Upper lobe of left lung (tissue), 6 donors: ENCODE measurements at regions not wholly inside any gene's neighbourhood (a gene's known extent, or its start where the extent isn't known, plus 50 kb on each side); places are given as distances from the start of the nearest gene placed in this dataset.
A peak's percentile ranks its signal among the peaks of the same experiment; 100 is the strongest.

Experiments used
- ATAC-seq, 2 donors: fragments of 200-7000 bp; cut with Tn5 transposase; one replicate each; pipeline ENCODE4 v1.9.1; 2022; ENCODE audit warnings: mild to moderate bottlenecking in 2 of 2, moderate library complexity in 2 of 2; ENCODE audit not compliant: low FRiP score in 2 of 2
- DNase-seq, 2 donors: peaks; one replicate each; pipeline ENCODE4 v3.0.0-alpha.2; 2019 to 2020
- H3K27ac ChIP-seq, 4 donors: fragments of 200-600 bp; sonication (generic); one replicate each; pipeline ENCODE4 v1.5.1; 2016 to 2019
- H3K27me3 ChIP-seq, 4 donors: fragments of 200-600 bp; sonication (generic); one replicate each; pipeline ENCODE4 v1.5.1; 2017 to 2019
- H3K36me3 ChIP-seq, 4 donors: fragments of 200-600 bp; sonication (generic); one replicate each; pipeline ENCODE4 v1.5.1; 2016 to 2019
- H3K4me1 ChIP-seq, 4 donors: fragments of 200-600 bp; sonication (generic); one replicate each; pipeline ENCODE4 v1.5.1; 2018 to 2019
- H3K4me3 ChIP-seq, 4 donors: fragments of 200-600 bp; sonication (generic); one replicate each; pipeline ENCODE4 v1.5.1; 2017 to 2019; ENCODE audit warnings: mild to moderate bottlenecking in 2 of 4, moderate library complexity in 1 of 4
- H3K9me3 ChIP-seq, 4 donors: fragments of 200-600 bp; sonication (generic); one replicate each; pipeline ENCODE4 v1.5.1; 2018 to 2019
- EP300 ChIP-seq, 4 donors: sonication (generic); formaldehyde crosslinking; IDR thresholded peaks; one replicate each; pipeline ENCODE4 v1.5.1; 2017; ENCODE audit warnings: antibody characterized with exemption in 4 of 4, control low read depth in 2 of 4
- POLR2A ChIP-seq, 4 donors: fragments of 450-650 bp; IDR thresholded peaks; one replicate each; pipeline ENCODE4 v1.5.1; 2016 to 2017; ENCODE audit warnings: antibody characterized with exemption in 4 of 4, mild to moderate bottlenecking in 2 of 4
- POLR2AphosphoS5 ChIP-seq, 2 donors: sonication (generic); formaldehyde crosslinking; IDR thresholded peaks; one replicate each; pipeline ENCODE4 v1.5.1; 2017; ENCODE audit warnings: antibody characterized with exemption in 2 of 2
- WGBS, 2 donors: methylation state at CpG; one replicate each; pipeline ENCODE4 v1.1.5; 2017 to 2018; 5-methylcytosine and 5-hydroxymethylcytosine counted together
- TF ChIP-seq, protein P1 (sequence below), 6 experiments: fragments of 450-650 bp in 4 of 6; fragments of 200-600 bp in 2 of 6; sonication (generic) in 2 of 6; IDR thresholded peaks; one replicate each; pipeline ENCODE4 v1.5.1; 2016 to 2019; ENCODE audit warnings: antibody characterized with exemption in 6 of 6
- donor health status: DM: no; HTN: no; CAD: no; lungs with moderate emphysema.
- donor health status: DM: no; HTN: yes; CAD: no; lungs with severe emphysema.

DNA sequence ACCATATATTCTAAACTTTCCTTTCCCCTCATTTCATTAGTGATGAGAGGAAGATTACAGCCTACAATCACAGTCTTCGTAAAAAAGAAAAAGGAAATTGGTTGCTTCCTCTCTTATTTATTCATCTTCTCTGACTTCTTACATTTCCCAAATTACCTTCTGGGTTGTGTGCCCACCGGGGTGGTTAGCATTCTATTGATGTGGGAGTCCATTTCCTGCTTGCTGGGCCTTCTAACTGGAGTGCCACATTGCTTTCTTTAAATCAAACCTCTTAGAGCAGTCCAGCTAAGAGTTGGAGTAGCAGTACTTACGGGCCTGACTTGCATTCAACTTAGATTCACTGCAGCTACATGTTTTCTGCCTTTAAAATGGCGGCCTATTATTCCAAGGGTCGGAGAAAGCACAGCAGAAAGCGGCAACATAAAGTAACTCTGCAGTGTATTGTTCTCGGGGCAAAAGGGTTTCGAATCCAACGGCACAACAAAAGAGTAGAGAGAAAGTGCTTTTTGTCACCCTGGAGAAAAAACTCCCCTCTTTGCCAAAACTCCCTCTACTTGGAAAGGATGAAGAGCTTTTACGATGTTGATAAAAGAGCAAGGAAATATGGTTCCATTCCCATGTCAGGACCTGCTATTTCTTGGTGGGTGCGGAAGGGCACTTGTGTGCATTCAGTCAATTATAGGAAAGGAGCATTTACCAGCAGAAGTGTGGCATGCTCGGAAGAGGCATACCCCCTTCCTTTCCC, 110.6 kb upstream of the DLX2 start:
- no peaks in the 10 kb centered on the region for H3K9me3 ChIP-seq
- ATAC-seq (no peak), DNase-seq (no peak)
- 80 to 87% methylated on average over 11 to 12 of the region's 12 CpGs for WGBS, 2 donors
- H3K36me3 ChIP-seq, result no peaks in the 10 kb centered on the region
- no peaks in the 10 kb centered on the region for H3K27me3 ChIP-seq
- H3K27ac ChIP-seq, result no peak overlapping the region
- peaks cover 0 to 6% (median 0%) of the 10 kb centered on the region in 4 donors for H3K4me1 ChIP-seq
- no peak overlapping the region for H3K4me3 ChIP-seq
- TF ChIP-seq EP300 (IDR thresholded peaks at IDR 0.05) (no peak), POLR2AphosphoS5 (IDR thresholded peaks at IDR 0.05) (no peak)
- TF ChIP-seq, protein P1, sequence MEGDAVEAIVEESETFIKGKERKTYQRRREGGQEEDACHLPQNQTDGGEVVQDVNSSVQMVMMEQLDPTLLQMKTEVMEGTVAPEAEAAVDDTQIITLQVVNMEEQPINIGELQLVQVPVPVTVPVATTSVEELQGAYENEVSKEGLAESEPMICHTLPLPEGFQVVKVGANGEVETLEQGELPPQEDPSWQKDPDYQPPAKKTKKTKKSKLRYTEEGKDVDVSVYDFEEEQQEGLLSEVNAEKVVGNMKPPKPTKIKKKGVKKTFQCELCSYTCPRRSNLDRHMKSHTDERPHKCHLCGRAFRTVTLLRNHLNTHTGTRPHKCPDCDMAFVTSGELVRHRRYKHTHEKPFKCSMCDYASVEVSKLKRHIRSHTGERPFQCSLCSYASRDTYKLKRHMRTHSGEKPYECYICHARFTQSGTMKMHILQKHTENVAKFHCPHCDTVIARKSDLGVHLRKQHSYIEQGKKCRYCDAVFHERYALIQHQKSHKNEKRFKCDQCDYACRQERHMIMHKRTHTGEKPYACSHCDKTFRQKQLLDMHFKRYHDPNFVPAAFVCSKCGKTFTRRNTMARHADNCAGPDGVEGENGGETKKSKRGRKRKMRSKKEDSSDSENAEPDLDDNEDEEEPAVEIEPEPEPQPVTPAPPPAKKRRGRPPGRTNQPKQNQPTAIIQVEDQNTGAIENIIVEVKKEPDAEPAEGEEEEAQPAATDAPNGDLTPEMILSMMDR (IDR thresholded peaks at IDR 0.05), result no peak

DNA sequence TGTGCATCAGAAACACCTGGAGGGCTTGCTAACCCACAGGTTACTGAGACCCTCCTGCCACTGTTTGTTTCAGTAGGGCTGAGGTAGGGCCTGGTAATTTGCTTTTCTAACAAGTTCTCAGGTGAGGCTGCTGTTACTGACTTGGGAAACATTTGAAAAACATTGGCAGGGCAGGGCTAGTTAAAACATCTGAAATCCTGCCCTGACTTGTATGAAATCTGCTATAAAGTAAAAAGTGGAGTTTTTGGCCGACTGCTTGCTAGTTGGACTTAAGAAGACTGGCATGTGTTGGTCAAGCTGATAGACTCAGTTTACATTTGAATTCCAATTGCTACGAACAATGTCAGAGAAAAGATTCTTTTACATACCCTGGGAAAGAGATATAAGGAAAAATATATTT, 111.6 kb upstream of the DLX2 start:
- H3K27ac ChIP-seq, result no peak overlapping the region
- H3K36me3 ChIP-seq, result no peaks in the 10 kb centered on the region
- DNase-seq (no peak), ATAC-seq (no peak)
- 80 to 92% methylated on average over 2 of the region's 2 CpGs for WGBS, 2 donors
- no peak overlapping the region for H3K4me3 ChIP-seq
- H3K4me1 ChIP-seq, result peaks cover 0 to 3% (median 0%) of the 10 kb centered on the region in 4 donors
- no peaks in the 10 kb centered on the region for H3K9me3 ChIP-seq
- TF ChIP-seq, protein P1 (IDR thresholded peaks at IDR 0.05), result no peak
- no peak for TF ChIP-seq POLR2A (IDR thresholded peaks at IDR 0.05)
- no peak for TF ChIP-seq POLR2AphosphoS5 (IDR thresholded peaks at IDR 0.05)
- no peak for TF ChIP-seq EP300 (IDR thresholded peaks at IDR 0.05)
- no peaks in the 10 kb centered on the region for H3K27me3 ChIP-seq

DNA sequence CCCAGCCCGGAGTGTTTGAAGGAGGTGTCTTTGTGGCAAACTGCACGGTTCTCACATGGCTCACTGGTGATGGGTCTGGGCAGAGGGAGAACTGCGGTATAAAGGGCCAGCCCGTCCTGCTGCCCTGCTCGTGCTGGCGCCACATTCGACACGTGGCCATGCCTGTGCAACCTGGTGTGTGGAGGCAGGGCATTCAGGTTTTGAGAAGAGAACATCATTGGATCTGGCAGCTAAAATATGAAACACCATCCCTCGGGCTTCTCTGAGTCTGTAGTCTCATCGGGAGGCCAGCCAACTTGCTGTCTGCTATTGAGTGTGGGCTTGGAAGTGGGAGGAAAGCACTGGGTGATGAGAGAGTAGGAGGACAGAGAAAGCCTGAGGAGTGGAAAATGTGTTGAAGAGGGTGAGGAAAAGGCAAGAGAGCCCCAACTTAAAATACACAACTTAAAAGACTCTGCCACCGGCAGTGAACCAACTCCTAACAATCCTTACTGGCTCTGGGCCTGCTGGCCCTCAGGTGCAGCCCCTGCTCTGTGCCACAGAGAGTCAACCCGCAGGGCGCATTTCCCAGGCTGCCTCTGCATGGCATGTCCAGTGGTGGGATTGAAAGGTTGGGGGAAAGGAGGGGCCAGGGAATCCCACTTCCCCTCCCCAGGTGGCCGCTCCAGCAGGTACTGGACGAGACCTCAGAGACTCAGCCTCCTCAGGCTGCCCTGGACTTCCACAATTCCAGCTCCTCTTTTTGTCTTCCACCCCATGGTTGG, 112.7 kb upstream of the DLX2 start:
- H3K9me3 ChIP-seq, result no peaks in the 10 kb centered on the region
- peaks cover 0 to 1% (median 0%) of the 10 kb centered on the region in 4 donors for H3K4me1 ChIP-seq
- no peak for TF ChIP-seq POLR2AphosphoS5 (IDR thresholded peaks at IDR 0.05)
- TF ChIP-seq, protein P1 (IDR thresholded peaks at IDR 0.05), result no peak
- no peak for TF ChIP-seq EP300 (IDR thresholded peaks at IDR 0.05)
- TF ChIP-seq POLR2A (IDR thresholded peaks at IDR 0.05), result no peak
- H3K27ac ChIP-seq, result no peak overlapping the region
- H3K36me3 ChIP-seq, result no peaks in the 10 kb centered on the region
- peak in 1 of 2 donors; percentile 30 for ATAC-seq
- no peak overlapping the region for H3K4me3 ChIP-seq
- 84 to 89% methylated on average over 10 to 15 of the region's 15 CpGs for WGBS, 2 donors
- H3K27me3 ChIP-seq, result no peaks in the 10 kb centered on the region
- DNase-seq, result peak in 1 of 2 donors; percentile 34

DNA sequence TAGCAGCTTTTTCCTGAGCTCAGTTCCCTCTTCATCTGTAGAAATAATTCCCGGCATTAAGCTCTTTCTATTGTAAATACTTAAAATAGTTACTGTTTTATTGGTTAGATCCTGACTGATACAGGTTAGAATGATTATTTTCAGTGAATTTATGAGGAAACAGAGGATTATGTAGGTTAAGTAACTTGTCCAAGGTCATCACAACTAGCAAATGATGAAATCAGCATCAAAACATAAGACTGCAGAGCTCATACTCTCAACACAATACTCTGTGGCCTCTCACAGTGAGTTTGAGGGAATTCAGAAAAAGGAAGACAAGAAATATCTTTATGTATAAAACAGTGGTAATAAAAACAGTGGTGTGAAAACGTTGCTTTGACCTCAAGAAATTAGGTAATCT, 113.2 kb upstream of the DLX2 start:
- 64 to 66% methylated on average over 2 of the region's 2 CpGs for WGBS, 2 donors
- no peaks in the 10 kb centered on the region for H3K27me3 ChIP-seq
- no peak overlapping the region for H3K27ac ChIP-seq
- no peak for TF ChIP-seq POLR2A (IDR thresholded peaks at IDR 0.05)
- H3K9me3 ChIP-seq, result no peaks in the 10 kb centered on the region
- no peaks in the 10 kb centered on the region for H3K36me3 ChIP-seq
- peaks cover 0 to 4% (median 0%) of the 10 kb centered on the region in 4 donors for H3K4me1 ChIP-seq
- no peak for DNase-seq
- ATAC-seq, result no peak
- no peak overlapping the region for H3K4me3 ChIP-seq

DNA sequence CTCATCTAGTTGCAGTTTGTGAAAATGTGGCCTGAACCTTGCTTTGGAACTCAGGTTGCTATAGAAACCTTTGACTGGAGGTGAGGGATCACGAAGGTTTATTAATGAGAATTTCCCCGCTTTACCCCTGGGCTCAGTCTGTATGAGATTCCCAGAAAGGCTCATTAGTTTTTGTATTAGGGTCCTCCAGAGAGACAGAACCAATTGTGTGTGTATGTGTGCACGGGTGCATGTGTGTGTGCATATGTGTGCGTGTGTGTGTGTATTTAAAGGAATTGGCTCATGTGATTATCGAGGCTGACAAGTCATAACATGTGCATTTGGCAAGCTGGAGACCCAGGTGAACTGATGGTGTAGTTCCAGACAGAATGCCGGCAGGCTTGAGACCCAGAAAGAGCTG, 113.8 kb upstream of the DLX2 start:
- DNase-seq (no peak), ATAC-seq (no peak)
- peaks cover 0 to 4% (median 0%) of the 10 kb centered on the region in 4 donors for H3K4me1 ChIP-seq
- TF ChIP-seq EP300 (IDR thresholded peaks at IDR 0.05) (no peak), POLR2AphosphoS5 (IDR thresholded peaks at IDR 0.05) (no peak), POLR2A (IDR thresholded peaks at IDR 0.05) (no peak)
- TF ChIP-seq, protein P1 (IDR thresholded peaks at IDR 0.05), result no peak
- WGBS, 2 donors, result 83 to 96% methylated on average over 6 of the region's 6 CpGs
- H3K36me3 ChIP-seq, result no peaks in the 10 kb centered on the region
- H3K27me3 ChIP-seq, result no peaks in the 10 kb centered on the region
- H3K4me3 ChIP-seq, result no peak overlapping the region
- no peaks in the 10 kb centered on the region for H3K9me3 ChIP-seq
- no peak overlapping the region for H3K27ac ChIP-seq
